ENCODE measurements at regions not wholly inside any gene's neighbourhood (a gene's known extent, or its start where the extent isn't known, plus 50 kb on each side); places are given as distances from the start of the nearest gene placed in this dataset.

GRCh38 chr5:175242207-175242606 is 201.8 kb downstream of the DRD1 start:
- TF ChIP-seq CTCF (conservative IDR thresholded peaks at IDR 0.05; ENCODE audit: low read depth, low read length) (no peak), EZH2phosphoT487 (IDR thresholded peaks at IDR 0.05; ENCODE audit: borderline replicate concordance, low read length) (no peak)
